ENCODE measurements at regions not wholly inside any gene's neighbourhood (a gene's known extent, or its start where the extent isn't known, plus 50 kb on each side); places are given as distances from the start of the nearest gene placed in this dataset.

DNA sequence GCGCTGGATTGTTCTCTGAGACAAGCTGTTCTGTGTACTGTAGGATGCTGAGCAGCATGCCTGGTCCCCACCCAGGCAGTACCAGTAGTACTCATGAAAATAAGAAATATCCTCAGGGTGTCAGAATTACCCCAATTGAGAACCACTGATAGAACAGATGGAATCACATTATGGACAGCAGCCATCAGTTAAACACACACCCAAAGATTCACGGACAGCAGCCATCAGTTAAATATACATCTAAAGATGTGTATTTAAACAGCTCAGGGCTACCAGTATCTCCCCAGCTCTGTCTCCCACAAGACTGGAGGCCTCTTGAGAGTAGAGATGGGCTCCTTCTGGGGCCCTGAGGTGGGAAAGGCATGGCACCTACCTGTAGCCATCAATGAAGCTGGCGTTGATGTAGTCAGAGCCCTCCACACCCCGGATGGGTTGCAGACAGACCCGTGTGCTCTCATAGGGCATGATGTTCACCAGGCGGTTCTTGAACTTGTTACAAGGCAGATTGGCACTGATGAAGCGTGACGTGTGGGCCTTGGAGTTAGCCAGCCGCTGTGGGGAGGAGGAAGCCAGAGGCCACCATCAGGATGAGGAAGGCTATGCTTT is 129.3 kb downstream of the PTPRS start:
- TF ChIP-seq TAF1 (IDR thresholded peaks at IDR 0.05; ENCODE audit: borderline replicate concordance, low read depth, low read length) (no peak), POLR2AphosphoS5 (IDR thresholded peaks at IDR 0.05; ENCODE audit: low read depth, low read length) (no peak), POLR2A (IDR thresholded peaks at IDR 0.05; ENCODE audit: low read depth, low read length) (no peak)
- no peak for DNase-seq (ENCODE audit: insufficient read length)
- FAIRE-seq = no peak

- DNase-seq (ENCODE audit: insufficient read length) (no peak), FAIRE-seq (no peak)
- no peak for TF ChIP-seq TAF1 (IDR thresholded peaks at IDR 0.05; ENCODE audit: borderline replicate concordance, low read depth, low read length)
- no peak for TF ChIP-seq POLR2A (IDR thresholded peaks at IDR 0.05; ENCODE audit: low read depth, low read length)
- TF ChIP-seq POLR2AphosphoS5 (IDR thresholded peaks at IDR 0.05; ENCODE audit: low read depth, low read length) = no peak
Observed at GRCh38 chr19:5210556-5210955, 130.1 kb downstream of the PTPRS start.

DNA sequence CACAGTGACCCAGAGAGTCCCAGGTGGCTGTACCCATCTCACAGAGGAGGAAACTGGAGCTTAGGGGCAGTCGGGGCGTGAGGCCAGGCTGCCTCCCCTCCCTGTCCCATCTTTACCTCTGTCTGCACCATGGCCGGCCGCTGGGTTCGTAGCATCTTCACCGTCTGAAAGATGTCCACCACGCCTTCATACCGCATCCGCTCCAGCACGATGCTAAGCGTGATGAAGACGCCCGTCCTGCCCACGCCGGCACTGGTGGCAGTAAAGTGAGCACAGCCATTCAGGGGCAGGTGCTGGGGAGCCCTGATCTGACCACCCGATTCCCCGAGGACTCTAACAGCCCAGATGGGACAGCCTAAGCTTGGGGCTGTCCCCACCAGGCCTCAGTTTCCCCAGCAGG is 132.8 kb downstream of the PTPRS start:
- no peak for TF ChIP-seq TAF1 (IDR thresholded peaks at IDR 0.05; ENCODE audit: borderline replicate concordance, low read depth, low read length)
- TF ChIP-seq POLR2A (IDR thresholded peaks at IDR 0.05; ENCODE audit: low read depth, low read length) = no peak
- no peak for TF ChIP-seq POLR2AphosphoS5 (IDR thresholded peaks at IDR 0.05; ENCODE audit: low read depth, low read length)
- DNase-seq (ENCODE audit: insufficient read length) = no peak
- FAIRE-seq = no peak

GRCh38 chr19:5206751-5207075 is 133.9 kb downstream of the PTPRS start:
- TF ChIP-seq POLR2A (IDR thresholded peaks at IDR 0.05; ENCODE audit: low read depth, low read length) (no peak), TAF1 (IDR thresholded peaks at IDR 0.05; ENCODE audit: borderline replicate concordance, low read depth, low read length) (no peak), POLR2AphosphoS5 (IDR thresholded peaks at IDR 0.05; ENCODE audit: low read depth, low read length) (no peak)
- DNase-seq (ENCODE audit: insufficient read length) (no peak), FAIRE-seq (no peak)

GRCh38 chr19:5205937-5206750 is 134.5 kb downstream of the PTPRS start:
- no peak for TF ChIP-seq POLR2A (IDR thresholded peaks at IDR 0.05; ENCODE audit: low read depth, low read length)
- no peak for TF ChIP-seq TAF1 (IDR thresholded peaks at IDR 0.05; ENCODE audit: borderline replicate concordance, low read depth, low read length)
- no peak for TF ChIP-seq POLR2AphosphoS5 (IDR thresholded peaks at IDR 0.05; ENCODE audit: low read depth, low read length)
- DNase-seq (ENCODE audit: insufficient read length) (no peak), FAIRE-seq (no peak)

DNA sequence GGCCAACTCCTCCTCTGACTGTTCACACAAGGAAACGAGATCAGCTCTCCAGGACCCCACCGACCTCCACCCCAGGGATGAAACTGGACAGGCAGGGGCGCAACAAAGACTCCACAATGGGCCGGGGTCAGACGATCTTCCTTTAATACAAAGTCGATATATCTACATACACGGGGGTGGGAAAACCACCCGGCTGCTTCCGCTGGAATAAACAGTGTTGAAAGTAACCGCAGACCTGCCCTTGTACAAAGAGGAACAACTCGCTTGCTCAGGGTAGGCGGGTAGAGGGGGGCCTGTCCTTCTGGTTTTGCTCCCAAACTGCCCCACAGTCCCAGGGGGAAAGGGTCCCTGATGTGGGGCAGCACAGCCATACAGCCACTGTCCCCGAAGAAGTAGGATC is 135.2 kb downstream of the PTPRS start:
- DNase-seq (ENCODE audit: insufficient read length) = no peak
- no peak for FAIRE-seq

GRCh38 chr19:5204212-5204611 is 136.4 kb downstream of the PTPRS start:
- no peak for DNase-seq (ENCODE audit: insufficient read length)
- no peak for FAIRE-seq
- no peak for TF ChIP-seq TAF1 (IDR thresholded peaks at IDR 0.05; ENCODE audit: borderline replicate concordance, low read depth, low read length)
- no peak for TF ChIP-seq POLR2A (IDR thresholded peaks at IDR 0.05; ENCODE audit: low read depth, low read length)
- no peak for TF ChIP-seq POLR2AphosphoS5 (IDR thresholded peaks at IDR 0.05; ENCODE audit: low read depth, low read length)

More for the DNA sequence above, 135.2 kb downstream of the PTPRS start:
- TF ChIP-seq POLR2A (IDR thresholded peaks at IDR 0.05; ENCODE audit: low read depth, low read length) (no peak), TAF1 (IDR thresholded peaks at IDR 0.05; ENCODE audit: borderline replicate concordance, low read depth, low read length) (no peak), POLR2AphosphoS5 (IDR thresholded peaks at IDR 0.05; ENCODE audit: low read depth, low read length) (no peak)

Measured in GM12892 (cell line).